Upper lobe of left lung (tissue), 6 donors: ENCODE measurements at regions not wholly inside any gene's neighbourhood (a gene's known extent, or its start where the extent isn't known, plus 50 kb on each side); places are given as distances from the start of the nearest gene placed in this dataset.

Experiments
- ATAC-seq, 2 donors: fragments of 200-7000 bp; cut with Tn5 transposase; one replicate each; pipeline ENCODE4 v1.9.1; 2022; ENCODE audit warnings: mild to moderate bottlenecking in 2 of 2, moderate library complexity in 2 of 2; ENCODE audit not compliant: low FRiP score in 2 of 2
- DNase-seq, 2 donors: peaks; one replicate each; pipeline ENCODE4 v3.0.0-alpha.2; 2019 to 2020
- H3K27ac ChIP-seq, 4 donors: fragments of 200-600 bp; sonication (generic); one replicate each; pipeline ENCODE4 v1.5.1; 2016 to 2019
- H3K27me3 ChIP-seq, 4 donors: fragments of 200-600 bp; sonication (generic); one replicate each; pipeline ENCODE4 v1.5.1; 2017 to 2019
- H3K36me3 ChIP-seq, 4 donors: fragments of 200-600 bp; sonication (generic); one replicate each; pipeline ENCODE4 v1.5.1; 2016 to 2019
- H3K4me1 ChIP-seq, 4 donors: fragments of 200-600 bp; sonication (generic); one replicate each; pipeline ENCODE4 v1.5.1; 2018 to 2019
- H3K4me3 ChIP-seq, 4 donors: fragments of 200-600 bp; sonication (generic); one replicate each; pipeline ENCODE4 v1.5.1; 2017 to 2019; ENCODE audit warnings: mild to moderate bottlenecking in 2 of 4, moderate library complexity in 1 of 4
- H3K9me3 ChIP-seq, 4 donors: fragments of 200-600 bp; sonication (generic); one replicate each; pipeline ENCODE4 v1.5.1; 2018 to 2019
- CTCF ChIP-seq, 6 experiments: fragments of 450-650 bp in 4 of 6; fragments of 200-600 bp in 2 of 6; sonication (generic) in 2 of 6; IDR thresholded peaks; one replicate each; pipeline ENCODE4 v1.5.1; 2016 to 2019; ENCODE audit warnings: antibody characterized with exemption in 6 of 6
- EP300 ChIP-seq, 4 donors: sonication (generic); formaldehyde crosslinking; IDR thresholded peaks; one replicate each; pipeline ENCODE4 v1.5.1; 2017; ENCODE audit warnings: antibody characterized with exemption in 4 of 4, control low read depth in 2 of 4
- POLR2A ChIP-seq, 4 donors: fragments of 450-650 bp; IDR thresholded peaks; one replicate each; pipeline ENCODE4 v1.5.1; 2016 to 2017; ENCODE audit warnings: antibody characterized with exemption in 4 of 4, mild to moderate bottlenecking in 2 of 4
- POLR2AphosphoS5 ChIP-seq, 2 donors: sonication (generic); formaldehyde crosslinking; IDR thresholded peaks; one replicate each; pipeline ENCODE4 v1.5.1; 2017; ENCODE audit warnings: antibody characterized with exemption in 2 of 2
- WGBS, 2 donors: methylation state at CpG; one replicate each; pipeline ENCODE4 v1.1.5; 2017 to 2018; 5-methylcytosine and 5-hydroxymethylcytosine counted together
- donor health status: DM: no; HTN: no; CAD: no; lungs with moderate emphysema.
- donor health status: DM: no; HTN: yes; CAD: no; lungs with severe emphysema.

GRCh38 chr2:59093571-59093970 lies 852.4 kb upstream of the FANCL start:
- Histone ChIP-seq H3K27me3 (no peaks in the 10 kb centered on the region), H3K36me3 (no peaks in the 10 kb centered on the region), H3K9me3 (peaks cover 0 to 7% (median under 1%) of the 10 kb centered on the region in 4 donors), H3K4me3 (no peak overlapping the region), H3K4me1 (no peaks in the 10 kb centered on the region), H3K27ac (no peak overlapping the region)
- ATAC-seq (no peak), DNase-seq (no peak)
- WGBS, 2 donors, result 57 to 59% methylated on average over 4 of the region's 4 CpGs
- TF ChIP-seq POLR2AphosphoS5 (IDR thresholded peaks at IDR 0.05), result no peak
- TF ChIP-seq EP300 (IDR thresholded peaks at IDR 0.05), result no peak
- no peak for TF ChIP-seq CTCF (IDR thresholded peaks at IDR 0.05)
- TF ChIP-seq POLR2A (IDR thresholded peaks at IDR 0.05), result no peak

- no peak for DNase-seq
- WGBS, 2 donors, result 44 to 58% methylated on average over 6 of the region's 6 CpGs
- no peak overlapping the region for H3K27ac ChIP-seq
- no peaks in the 10 kb centered on the region for H3K4me1 ChIP-seq
- H3K36me3 ChIP-seq, result no peaks in the 10 kb centered on the region
- H3K9me3 ChIP-seq, result no peaks in the 10 kb centered on the region
- no peaks in the 10 kb centered on the region for H3K27me3 ChIP-seq
- no peak for TF ChIP-seq POLR2AphosphoS5 (IDR thresholded peaks at IDR 0.05)
- no peak for TF ChIP-seq POLR2A (IDR thresholded peaks at IDR 0.05)
- no peak for TF ChIP-seq CTCF (IDR thresholded peaks at IDR 0.05)
- no peak for ATAC-seq
- no peak overlapping the region for H3K4me3 ChIP-seq
Observed at GRCh38 chr2:59084326-59084725, 843.2 kb upstream of the FANCL start.

- DNase-seq, result no peak
- Histone ChIP-seq H3K4me1 (no peaks in the 10 kb centered on the region), H3K9me3 (no peaks in the 10 kb centered on the region), H3K27me3 (no peaks in the 10 kb centered on the region), H3K4me3 (no peak overlapping the region), H3K36me3 (no peaks in the 10 kb centered on the region), H3K27ac (no peak overlapping the region)
- 63 to 69% methylated on average over 5 of the region's 5 CpGs for WGBS, 2 donors
- TF ChIP-seq CTCF (IDR thresholded peaks at IDR 0.05) (no peak), POLR2AphosphoS5 (IDR thresholded peaks at IDR 0.05) (no peak), EP300 (IDR thresholded peaks at IDR 0.05) (no peak), POLR2A (IDR thresholded peaks at IDR 0.05) (no peak)
- ATAC-seq, result no peak
Observed at GRCh38 chr2:59083075-59083828, 842.1 kb upstream of the FANCL start.

GRCh38 chr2:59082657-59083056 lies 841.5 kb upstream of the FANCL start:
- WGBS, 2 donors, result 66 to 73% methylated on average over 5 of the region's 5 CpGs

More at GRCh38 chr2:59082657-59083056, 841.5 kb upstream of the FANCL start:
- H3K9me3 ChIP-seq, result no peaks in the 10 kb centered on the region
- H3K27me3 ChIP-seq, result no peaks in the 10 kb centered on the region
- DNase-seq, result no peak
- H3K36me3 ChIP-seq, result no peaks in the 10 kb centered on the region
- no peak for ATAC-seq
- no peak overlapping the region for H3K27ac ChIP-seq
- H3K4me3 ChIP-seq, result no peak overlapping the region
- H3K4me1 ChIP-seq, result no peaks in the 10 kb centered on the region
- TF ChIP-seq POLR2AphosphoS5 (IDR thresholded peaks at IDR 0.05), result no peak
- TF ChIP-seq CTCF (IDR thresholded peaks at IDR 0.05), result no peak
- no peak for TF ChIP-seq EP300 (IDR thresholded peaks at IDR 0.05)
- no peak for TF ChIP-seq POLR2A (IDR thresholded peaks at IDR 0.05)
